Keratinocyte (primary cell): ENCODE measurements at regions not wholly inside any gene's neighbourhood (a gene's known extent, or its start where the extent isn't known, plus 50 kb on each side); places are given as distances from the start of the nearest gene placed in this dataset.

Source experiments
- DNase-seq: peaks from one replicate; pipeline ENCODE4 v3.0.0-alpha.2; 2011; ENCODE audit warnings: low read depth, missing footprints, low spot score
- FAIRE-seq: peaks from 2 replicates; lab custom pipeline; 2011; peaks lifted over from hg19 to GRCh38; lab: Jason Lieb, UNC
- H2AFZ ChIP-seq: 2 replicates; pipeline ENCODE4 v1.6.0; 2012; ENCODE audit warnings: low read length, control low read depth, inconsistent platforms; ENCODE audit not compliant: control insufficient read depth
- H3K27ac ChIP-seq: 2 replicates; pipeline ENCODE4 v1.5.1; 2011; ENCODE audit warnings: low read length; ENCODE audit not compliant: control insufficient read depth, insufficient read depth
- H3K27me3 ChIP-seq: 3 replicates; pipeline ENCODE4 v1.6.0; 2011; ENCODE audit warnings: low read length; ENCODE audit not compliant: control insufficient read depth, insufficient read depth; ENCODE audit errors: extremely low read depth
- H3K36me3 ChIP-seq, 2 experiments: 2 replicates in 1 of 2; 3 replicates in 1 of 2; pipeline ENCODE4 v1.5.1; 2011; ENCODE audit warnings: low read length in 2 of 2, mild to moderate bottlenecking in 1 of 2; ENCODE audit not compliant: control insufficient read depth in 2 of 2, insufficient read depth in 2 of 2; ENCODE audit errors: extremely low read depth in 1 of 2
- H3K4me1 ChIP-seq: 3 replicates; pipeline ENCODE4 v1.5.1; 2011; ENCODE audit warnings: low read length; ENCODE audit not compliant: control insufficient read depth, insufficient read depth; ENCODE audit errors: extremely low read depth
- H3K4me2 ChIP-seq: 3 replicates; pipeline ENCODE4 v1.6.0; 2011; ENCODE audit warnings: low read depth, low read length; ENCODE audit not compliant: control insufficient read depth, insufficient read depth; ENCODE audit errors: extremely low read depth
- H3K4me3 ChIP-seq, 3 experiments: fragments of 200-600 bp in 1 of 3; sonication (generic) in 1 of 3; 2 replicates in 2 of 3; 3 replicates in 1 of 3; pipeline ENCODE4 v1.5.1; 2011 to 2016; ENCODE audit warnings: low read length in 3 of 3, mild to moderate bottlenecking in 3 of 3, control low read depth in 2 of 3, inconsistent platforms in 1 of 3, low read depth in 1 of 3, mixed read lengths in 1 of 3, mixed run types in 1 of 3, moderate library complexity in 1 of 3; ENCODE audit not compliant: control insufficient read depth in 2 of 3, insufficient read depth in 2 of 3; ENCODE audit errors: extremely low read depth in 1 of 3
- H3K79me2 ChIP-seq: 2 replicates; pipeline ENCODE4 v1.6.0; 2012; ENCODE audit warnings: low read length; ENCODE audit not compliant: control insufficient read depth, insufficient read depth
- H3K9ac ChIP-seq: 3 replicates; pipeline ENCODE4 v1.6.0; 2011; ENCODE audit warnings: low read length; ENCODE audit not compliant: control insufficient read depth, insufficient read depth; ENCODE audit errors: extremely low read depth
- H3K9me1 ChIP-seq: 3 replicates; pipeline ENCODE4 v1.6.0; 2011; ENCODE audit warnings: low read length; ENCODE audit not compliant: control insufficient read depth, insufficient read depth; ENCODE audit errors: extremely low read depth
- H3K9me3 ChIP-seq: 2 replicates; pipeline ENCODE4 v1.5.1; 2012; ENCODE audit warnings: low read depth, low read length; ENCODE audit not compliant: control insufficient read depth
- H4K20me1 ChIP-seq: 3 replicates; pipeline ENCODE4 v1.6.0; 2011; ENCODE audit warnings: low read length; ENCODE audit not compliant: control insufficient read depth, insufficient read depth; ENCODE audit errors: extremely low read depth
- EZH2 ChIP-seq: IDR thresholded peaks from one replicate; pipeline ENCODE4 v1.6.1; 2012; ENCODE audit warnings: inconsistent platforms, mild to moderate bottlenecking, low read length, moderate library complexity
- dilution Hi-C: fragments of 300-500 bp; cut with MboI; formaldehyde crosslinking; loops from one replicate; pipeline ENCODE4 v1.7.0; 2020; ENCODE audit warnings: low sequenced_read_pairs; ENCODE audit not compliant: extremely low pct_ligation_motif_present
- TF ChIP-seq, protein P1 (sequence below), 3 experiments: IDR thresholded peaks in 1 of 3; conservative IDR thresholded peaks in 1 of 3; optimal IDR thresholded peaks in 1 of 3; 2 replicates in 2 of 3; 3 replicates in 1 of 3; pipeline versions ENCODE3 to v1.5.1; 2011; ENCODE audit warnings: low read length in 3 of 3, mild to moderate bottlenecking in 3 of 3, moderate library complexity in 2 of 3, control low read depth in 1 of 3, inconsistent platforms in 1 of 3; ENCODE audit not compliant: insufficient read depth in 2 of 3; ENCODE audit errors: extremely low read depth in 1 of 3

DNA sequence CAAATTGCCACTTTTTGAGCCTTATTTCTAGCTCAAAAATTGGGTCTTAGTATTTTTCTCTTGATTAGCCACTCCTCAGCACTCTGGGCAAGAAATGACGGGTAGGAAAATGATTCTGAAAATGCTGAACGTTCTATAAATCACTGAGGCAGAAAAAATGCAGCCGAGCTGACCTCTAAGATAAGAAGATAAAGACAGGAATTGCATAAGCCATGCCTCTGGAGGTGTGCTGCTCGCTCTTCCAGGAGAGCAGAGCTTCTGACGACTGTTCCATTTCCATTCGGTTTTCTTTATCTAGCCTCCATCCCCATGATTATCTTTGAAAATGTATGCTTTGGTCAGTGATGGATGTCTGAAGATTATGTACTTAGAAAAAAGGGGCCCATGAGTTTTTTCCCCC is 558.8 kb upstream of the ADAMTS9 start:
- Histone ChIP-seq H4K20me1 (no peaks in the 10 kb centered on the region), H3K27ac (no peak overlapping the region), H3K4me2 (no peak overlapping the region), H3K9me3 (no peaks in the 10 kb centered on the region), H3K79me2 (no peaks in the 10 kb centered on the region), H3K9ac (no peak overlapping the region), H3K36me3 (no peaks in the 10 kb centered on the region), H3K27me3 (no peaks in the 10 kb centered on the region), H3K9me1 (no peaks in the 10 kb centered on the region), H3K4me1 (no peaks in the 10 kb centered on the region), H3K4me3 (no peak overlapping the region), H2AFZ (no peak overlapping the region)
- FAIRE-seq (no peak), DNase-seq (no peak)
- dilution Hi-C loops, result no loop called here
- no peak for TF ChIP-seq EZH2
- TF ChIP-seq, protein P1, sequence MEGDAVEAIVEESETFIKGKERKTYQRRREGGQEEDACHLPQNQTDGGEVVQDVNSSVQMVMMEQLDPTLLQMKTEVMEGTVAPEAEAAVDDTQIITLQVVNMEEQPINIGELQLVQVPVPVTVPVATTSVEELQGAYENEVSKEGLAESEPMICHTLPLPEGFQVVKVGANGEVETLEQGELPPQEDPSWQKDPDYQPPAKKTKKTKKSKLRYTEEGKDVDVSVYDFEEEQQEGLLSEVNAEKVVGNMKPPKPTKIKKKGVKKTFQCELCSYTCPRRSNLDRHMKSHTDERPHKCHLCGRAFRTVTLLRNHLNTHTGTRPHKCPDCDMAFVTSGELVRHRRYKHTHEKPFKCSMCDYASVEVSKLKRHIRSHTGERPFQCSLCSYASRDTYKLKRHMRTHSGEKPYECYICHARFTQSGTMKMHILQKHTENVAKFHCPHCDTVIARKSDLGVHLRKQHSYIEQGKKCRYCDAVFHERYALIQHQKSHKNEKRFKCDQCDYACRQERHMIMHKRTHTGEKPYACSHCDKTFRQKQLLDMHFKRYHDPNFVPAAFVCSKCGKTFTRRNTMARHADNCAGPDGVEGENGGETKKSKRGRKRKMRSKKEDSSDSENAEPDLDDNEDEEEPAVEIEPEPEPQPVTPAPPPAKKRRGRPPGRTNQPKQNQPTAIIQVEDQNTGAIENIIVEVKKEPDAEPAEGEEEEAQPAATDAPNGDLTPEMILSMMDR (optimal IDR thresholded peaks at IDR 0.05 in 1 of 3, IDR thresholded peaks at IDR 0.05 in 1 of 3, conservative IDR thresholded peaks at IDR 0.05 in 1 of 3; ENCODE audit: extremely low read depth in 1 of 3, insufficient read depth in 2 of 3, low read length in 3 of 3), result no peak

DNA sequence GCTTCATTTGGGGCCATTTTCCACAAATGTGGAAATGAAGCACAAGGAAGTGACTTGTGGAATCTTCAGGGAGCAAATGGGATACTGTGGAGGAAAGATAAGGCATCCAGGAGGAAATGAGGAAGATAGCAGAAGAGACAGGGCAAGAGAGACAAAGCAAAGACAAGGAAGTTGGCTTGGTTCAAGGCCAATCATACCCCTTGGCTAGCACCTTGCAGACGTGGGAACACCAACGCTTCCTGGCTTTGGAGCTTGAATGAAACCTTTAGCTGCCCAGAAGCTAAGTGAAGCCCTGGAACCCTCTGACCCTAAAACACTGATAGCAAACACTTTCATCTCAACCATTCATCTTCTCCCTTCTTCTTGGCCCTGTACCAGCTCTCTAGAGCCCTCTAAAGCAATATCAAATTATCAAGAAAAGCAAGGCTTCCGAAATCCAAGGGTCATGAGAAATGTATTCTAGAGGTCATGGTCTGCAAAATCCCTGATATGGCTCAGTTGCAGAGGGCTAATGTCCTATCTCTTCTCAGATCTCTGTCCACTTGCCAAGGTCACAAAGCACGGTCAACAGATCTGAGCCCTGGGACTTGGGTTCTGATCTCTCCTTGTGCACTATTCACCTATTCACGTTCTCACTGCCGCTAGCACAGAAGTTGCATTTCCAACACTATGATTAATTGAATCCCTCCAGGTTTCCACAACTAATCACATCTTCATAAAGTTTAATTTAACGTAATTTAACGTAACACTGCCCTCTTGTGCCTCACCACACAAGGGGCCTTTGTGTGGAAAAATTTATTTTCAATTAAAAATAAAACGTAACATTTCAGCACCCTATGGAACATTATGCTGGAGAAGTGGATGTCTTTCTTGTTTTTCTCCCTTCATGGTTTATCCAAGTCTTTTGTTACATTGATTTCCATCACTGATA is 557.6 kb upstream of the ADAMTS9 start:
- DNase-seq, result no peak

More for the DNA sequence above, 557.6 kb upstream of the ADAMTS9 start:
- no peaks in the 10 kb centered on the region for H3K36me3 ChIP-seq
- H3K4me3 ChIP-seq, result no peak overlapping the region
- no peak overlapping the region for H2AFZ ChIP-seq
- H4K20me1 ChIP-seq, result no peaks in the 10 kb centered on the region
- H3K27me3 ChIP-seq, result no peaks in the 10 kb centered on the region
- dilution Hi-C loops, result no loop called here
- no peak overlapping the region for H3K9ac ChIP-seq
- FAIRE-seq, result no peak
- no peak overlapping the region for H3K4me2 ChIP-seq
- TF ChIP-seq EZH2, result no peak
- TF ChIP-seq, protein P1 (optimal IDR thresholded peaks at IDR 0.05 in 1 of 3, IDR thresholded peaks at IDR 0.05 in 1 of 3, conservative IDR thresholded peaks at IDR 0.05 in 1 of 3; ENCODE audit: extremely low read depth in 1 of 3, insufficient read depth in 2 of 3, low read length in 3 of 3), result peak in 2 of 3 experiments; percentile 35 to 36
- H3K79me2 ChIP-seq, result no peaks in the 10 kb centered on the region
- H3K9me3 ChIP-seq, result no peaks in the 10 kb centered on the region
- no peaks in the 10 kb centered on the region for H3K9me1 ChIP-seq
- H3K27ac ChIP-seq, result no peak overlapping the region
- no peaks in the 10 kb centered on the region for H3K4me1 ChIP-seq
